ENCODE measurements at regions not wholly inside any gene's neighbourhood (a gene's known extent, or its start where the extent isn't known, plus 50 kb on each side); places are given as distances from the start of the nearest gene placed in this dataset.

DNA sequence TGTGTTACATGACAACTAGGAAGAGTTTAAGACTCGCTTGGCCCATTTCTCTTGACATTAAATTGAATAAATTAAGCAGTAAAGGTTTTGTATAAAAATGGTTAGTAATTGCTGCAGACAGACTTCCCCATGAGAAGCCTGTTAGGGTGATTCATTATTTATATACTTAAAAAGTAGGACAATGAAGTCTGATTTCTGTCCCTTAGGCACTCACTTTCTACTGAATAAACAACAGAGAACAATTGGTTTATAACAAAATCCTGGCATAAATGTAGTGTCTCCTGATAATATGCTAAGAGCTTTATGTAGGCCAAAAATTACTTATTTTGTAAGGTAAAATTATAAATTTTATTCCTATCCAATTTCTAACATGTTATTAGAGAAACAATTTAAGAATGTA is 2138.5 kb upstream of the PCDH20 start:
- TF ChIP-seq, protein P1, sequence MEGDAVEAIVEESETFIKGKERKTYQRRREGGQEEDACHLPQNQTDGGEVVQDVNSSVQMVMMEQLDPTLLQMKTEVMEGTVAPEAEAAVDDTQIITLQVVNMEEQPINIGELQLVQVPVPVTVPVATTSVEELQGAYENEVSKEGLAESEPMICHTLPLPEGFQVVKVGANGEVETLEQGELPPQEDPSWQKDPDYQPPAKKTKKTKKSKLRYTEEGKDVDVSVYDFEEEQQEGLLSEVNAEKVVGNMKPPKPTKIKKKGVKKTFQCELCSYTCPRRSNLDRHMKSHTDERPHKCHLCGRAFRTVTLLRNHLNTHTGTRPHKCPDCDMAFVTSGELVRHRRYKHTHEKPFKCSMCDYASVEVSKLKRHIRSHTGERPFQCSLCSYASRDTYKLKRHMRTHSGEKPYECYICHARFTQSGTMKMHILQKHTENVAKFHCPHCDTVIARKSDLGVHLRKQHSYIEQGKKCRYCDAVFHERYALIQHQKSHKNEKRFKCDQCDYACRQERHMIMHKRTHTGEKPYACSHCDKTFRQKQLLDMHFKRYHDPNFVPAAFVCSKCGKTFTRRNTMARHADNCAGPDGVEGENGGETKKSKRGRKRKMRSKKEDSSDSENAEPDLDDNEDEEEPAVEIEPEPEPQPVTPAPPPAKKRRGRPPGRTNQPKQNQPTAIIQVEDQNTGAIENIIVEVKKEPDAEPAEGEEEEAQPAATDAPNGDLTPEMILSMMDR (IDR thresholded peaks at IDR 0.05): no peak
- no peak for TF ChIP-seq POLR2A (IDR thresholded peaks at IDR 0.05)
